NCI-H460 (cell line): ENCODE measurements at regions not wholly inside any gene's neighbourhood (a gene's known extent, or its start where the extent isn't known, plus 50 kb on each side); places are given as distances from the start of the nearest gene placed in this dataset.

Experiments
- DNase-seq: peaks from one replicate; pipeline ENCODE4 v3.0.0-alpha.2; 2016; ENCODE audit warnings: low read depth; ENCODE audit errors: extremely low read depth

DNA sequence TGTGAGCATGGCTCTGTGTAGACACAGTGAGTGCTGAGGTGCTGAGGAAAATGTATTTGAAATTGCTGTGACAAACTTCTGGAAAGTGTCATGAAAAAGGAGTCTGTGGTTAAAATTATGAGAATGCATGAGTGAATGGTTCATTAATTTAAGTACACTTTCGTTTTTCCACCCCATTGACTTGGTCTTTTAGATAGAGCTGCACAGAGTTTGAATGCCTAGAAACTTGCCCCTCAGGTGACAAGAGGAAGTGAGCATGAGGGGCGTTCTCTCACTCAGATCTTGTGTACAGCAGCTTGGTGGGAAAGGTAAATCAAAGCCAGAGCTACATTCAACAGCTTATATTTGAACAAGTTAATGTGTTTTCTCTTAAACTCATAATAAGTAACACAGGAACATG lies 296.8 kb downstream of the WDR72 start:
- DNase-seq: no peak

DNA sequence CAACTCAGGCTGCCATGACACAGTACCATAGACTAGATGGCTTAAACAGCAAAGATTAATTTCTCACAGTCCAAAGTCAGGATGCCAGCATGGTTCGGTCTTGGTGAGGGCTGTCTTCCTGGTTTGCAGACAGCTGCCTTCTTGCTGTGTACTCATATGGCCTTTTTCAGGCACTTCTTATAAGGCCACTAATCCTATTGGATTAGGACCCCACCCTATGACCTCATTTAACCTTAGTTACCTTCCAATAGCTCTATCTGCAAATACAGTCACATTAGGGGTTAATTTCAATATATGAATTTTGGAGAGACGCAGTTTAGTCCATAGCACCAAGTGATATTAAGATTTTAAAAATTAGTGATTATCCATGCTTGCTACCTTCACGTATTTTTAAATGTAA lies 297.8 kb downstream of the WDR72 start:
- no peak for DNase-seq

GRCh38 chr15:53458736-53459135 lies 300.7 kb downstream of the WDR72 start:
- DNase-seq: no peak

- DNase-seq: no peak
Measured at GRCh38 chr15:53457479-53457878, 302.0 kb downstream of the WDR72 start.

- DNase-seq: no peak
Measured at GRCh38 chr15:53454843-53455721, 304.4 kb downstream of the WDR72 start.

GRCh38 chr15:53454535-53454842 lies 305.0 kb downstream of the WDR72 start:
- no peak for DNase-seq

DNA sequence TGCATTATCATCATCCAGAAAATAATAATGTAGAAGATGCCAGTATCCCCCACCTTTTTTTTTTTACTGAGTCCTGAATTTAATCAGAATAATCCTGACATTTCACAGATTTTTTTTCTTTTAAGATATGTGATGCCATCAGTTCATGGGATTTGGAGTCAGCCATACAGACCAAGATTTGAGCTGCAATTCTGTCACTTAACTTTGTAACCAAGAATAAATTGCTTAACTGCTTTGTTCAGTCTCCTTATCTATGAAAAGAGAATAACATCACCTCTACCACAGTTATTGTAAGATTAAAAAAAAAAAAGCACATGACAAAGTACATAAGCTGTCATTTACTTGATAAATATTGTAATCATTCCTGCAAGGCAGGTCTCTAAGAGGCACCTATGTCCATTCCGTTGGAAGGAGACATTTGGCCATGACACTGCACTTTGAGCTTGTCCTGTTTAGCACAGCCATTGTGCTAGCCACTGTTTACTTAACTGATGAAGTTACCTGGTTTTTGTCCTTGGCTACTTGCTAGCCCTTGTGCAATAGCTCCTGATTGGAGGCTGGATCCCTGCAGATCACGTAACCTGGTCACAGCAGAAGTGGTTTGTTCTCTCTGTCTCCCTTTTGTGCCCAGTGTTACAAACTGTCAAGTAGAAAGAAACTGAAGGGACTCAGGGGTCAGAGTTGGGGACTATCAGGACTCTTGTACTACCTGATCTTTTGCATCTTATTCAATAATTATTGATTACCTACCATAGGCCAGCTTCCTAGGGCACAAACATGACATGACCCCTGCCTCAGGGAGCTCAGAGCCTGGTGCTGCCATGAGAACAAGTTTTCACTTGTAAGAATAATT lies 306.0 kb downstream of the WDR72 start:
- DNase-seq: no peak

GRCh38 chr15:53448232-53449015 lies 311.0 kb downstream of the WDR72 start:
- no peak for DNase-seq

GRCh38 chr15:53447742-53448141 lies 311.7 kb downstream of the WDR72 start:
- no peak for DNase-seq

- no peak for DNase-seq
Measured at GRCh38 chr15:53447053-53447574, 312.3 kb downstream of the WDR72 start.

- DNase-seq: no peak
Measured at GRCh38 chr15:53446376-53446775, 313.1 kb downstream of the WDR72 start.

- no peak for DNase-seq
Measured at GRCh38 chr15:53445531-53445930, 313.9 kb downstream of the WDR72 start.

DNA sequence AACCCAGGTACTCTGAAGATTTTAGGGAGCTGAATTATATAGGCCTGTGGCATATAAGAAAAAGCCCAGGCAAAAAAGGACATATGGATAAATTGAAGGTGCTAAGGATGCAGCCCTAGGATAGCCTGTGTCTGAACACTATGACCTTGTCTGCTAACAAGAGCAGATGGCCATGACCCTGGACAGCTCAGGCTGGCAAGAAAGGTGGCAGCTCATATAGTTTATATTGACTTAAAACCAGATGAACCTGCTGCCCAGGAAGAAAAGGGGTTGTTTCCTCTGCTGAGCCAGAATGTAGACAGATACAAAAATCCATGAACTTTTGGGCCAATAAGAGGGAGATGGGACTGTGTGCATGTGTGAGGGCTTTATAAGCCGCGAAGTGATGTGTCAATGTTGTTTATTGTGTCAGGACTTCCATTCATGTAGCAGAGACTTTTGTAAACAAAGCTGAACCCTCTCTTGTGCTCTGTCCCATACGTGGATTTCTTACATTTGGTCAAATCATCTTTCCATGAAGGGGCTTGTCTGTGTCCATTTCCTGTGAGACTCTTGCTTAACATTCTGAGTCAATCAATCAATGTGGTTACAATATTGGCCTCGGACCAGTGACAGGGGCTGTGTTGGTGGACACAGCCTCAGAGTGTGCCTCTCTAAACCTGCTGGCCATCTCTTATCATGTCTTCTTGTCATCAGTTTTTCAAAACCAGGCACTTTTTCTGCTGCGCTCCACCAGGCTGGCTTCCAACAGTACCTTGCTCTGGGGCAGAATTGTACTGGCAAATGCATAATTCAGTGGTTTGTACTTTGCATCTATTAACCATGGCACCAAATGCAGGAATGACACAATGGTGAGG lies 321.2 kb downstream of the WDR72 start:
- no peak for DNase-seq

DNA sequence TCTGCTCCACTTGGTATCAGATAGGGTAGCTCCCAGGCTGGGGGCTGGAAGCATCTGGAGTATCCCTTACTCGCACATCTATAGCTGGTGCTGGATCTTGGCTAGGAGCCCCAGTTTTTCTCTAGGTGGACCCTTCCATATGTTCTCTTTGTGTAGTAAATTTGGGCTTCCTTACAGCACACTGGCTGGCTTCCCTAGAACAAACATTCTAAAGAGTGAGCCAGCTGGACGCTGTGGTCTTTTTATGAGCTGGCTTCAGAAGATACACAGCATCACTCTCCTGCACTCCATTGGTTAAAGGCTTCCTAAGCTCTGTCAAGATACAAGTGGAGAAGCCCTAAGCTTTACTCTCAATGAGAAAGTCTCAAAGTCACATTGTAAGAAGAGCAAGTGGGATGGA lies 322.1 kb downstream of the WDR72 start:
- DNase-seq: no peak

GRCh38 chr15:53434174-53434678 lies 325.2 kb downstream of the WDR72 start:
- DNase-seq: no peak

DNA sequence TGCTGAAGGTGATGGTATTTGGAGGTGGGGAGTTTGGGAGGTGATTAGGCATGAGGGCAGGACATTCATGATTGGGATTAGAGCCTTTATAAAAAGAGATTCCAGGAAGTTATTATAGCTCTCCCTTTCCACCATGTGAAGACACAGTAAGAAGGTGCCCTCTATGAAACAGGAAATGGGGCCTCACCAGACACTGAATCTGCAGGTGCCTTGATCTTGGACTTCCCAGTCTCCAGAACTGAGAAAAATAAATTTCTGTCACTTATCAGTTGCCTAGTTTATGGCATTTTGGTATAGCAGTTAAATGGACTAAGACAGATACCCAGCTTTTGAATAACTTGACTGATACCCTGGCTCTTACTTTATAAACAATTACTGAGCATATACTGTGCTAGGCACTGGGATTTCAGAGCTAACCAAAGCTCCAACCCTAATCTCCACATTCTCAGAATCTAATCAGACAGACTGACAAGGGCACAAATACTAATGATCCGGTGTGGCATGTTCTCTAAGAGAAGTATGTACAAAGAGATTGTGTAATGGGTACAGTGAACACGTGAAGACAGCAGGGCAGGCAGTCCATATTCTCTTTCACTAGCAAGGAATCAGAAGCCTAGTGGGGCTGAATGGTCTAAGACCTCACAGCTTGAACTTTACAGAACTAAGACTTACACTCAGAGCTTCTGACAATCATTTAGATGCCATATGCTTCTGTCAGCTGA lies 343.1 kb downstream of the WDR72 start:
- DNase-seq: no peak

GRCh38 chr15:53414167-53414566 lies 345.3 kb downstream of the WDR72 start:
- DNase-seq: no peak

DNA sequence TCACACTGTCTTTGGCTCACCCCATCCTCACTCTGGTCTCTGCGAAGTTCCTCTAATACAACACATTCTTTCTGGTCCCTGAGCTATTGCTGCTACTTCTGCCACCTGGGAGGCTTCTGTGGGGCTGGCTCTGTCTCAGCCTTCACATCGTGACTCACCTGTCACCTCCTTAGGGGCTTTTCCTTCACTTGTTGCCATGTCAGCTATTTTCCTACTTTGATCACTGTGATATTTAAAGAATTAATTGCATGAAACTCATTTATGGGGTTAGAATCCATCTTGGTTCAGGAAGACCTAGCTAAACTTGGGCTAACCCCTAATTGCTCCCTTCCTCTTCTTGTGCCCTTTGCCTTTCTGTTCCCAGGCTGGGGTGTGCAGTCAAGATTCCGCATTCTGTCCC lies 346.9 kb downstream of the WDR72 start:
- DNase-seq: no peak

DNA sequence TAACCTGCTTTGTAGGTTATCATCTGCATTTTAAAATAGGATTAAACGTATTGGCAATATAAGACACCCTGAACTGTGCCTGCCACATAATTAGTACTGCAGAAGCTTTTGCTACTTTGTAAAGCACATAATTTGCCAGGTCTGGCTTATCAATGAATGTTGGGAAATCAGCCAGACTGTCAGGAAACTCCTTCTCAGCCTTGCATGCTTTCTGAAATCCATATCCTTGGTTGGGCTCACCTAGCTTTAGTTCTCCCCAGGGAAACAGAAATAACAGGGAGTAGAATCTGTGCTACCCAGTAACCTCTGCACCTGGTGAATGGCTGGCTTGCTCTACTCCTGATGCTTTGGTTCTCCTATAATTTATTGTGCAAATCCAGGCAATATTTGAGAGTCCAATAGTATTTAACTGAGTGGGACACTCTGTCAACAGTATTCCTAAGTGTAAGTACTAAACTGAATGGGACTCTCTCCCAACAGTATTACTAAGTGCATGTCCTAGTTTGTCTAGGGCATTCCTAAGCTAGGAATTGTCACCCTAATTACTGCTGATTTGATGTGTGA lies 354.5 kb downstream of the WDR72 start:
- DNase-seq: no peak
